Kidney (tissue), 13 donors: ENCODE measurements at regions not wholly inside any gene's neighbourhood (a gene's known extent, or its start where the extent isn't known, plus 50 kb on each side); places are given as distances from the start of the nearest gene placed in this dataset.

ENCODE experiments used
- DNase-seq, 5 donors: peaks; one replicate each; pipeline ENCODE4 v3.0.0-alpha.2; 2013 to 2020
- FAIRE-seq: peaks from 2 replicates; lab custom pipeline; 2012; peaks lifted over from hg19 to GRCh38; lab: Jason Lieb, UNC
- H3K27ac ChIP-seq, 2 donors: one replicate each; pipeline ENCODE4 v1.7.0; 2013; ENCODE audit warnings: low read depth in 2 of 2, low read length in 2 of 2, inconsistent platforms in 1 of 2
- H3K27me3 ChIP-seq: one replicate; pipeline ENCODE4 v1.7.1; 2013; ENCODE audit warnings: low read length, inconsistent platforms; ENCODE audit not compliant: control insufficient read depth, insufficient read depth
- H3K36me3 ChIP-seq, 3 donors: one replicate each; pipeline versions ENCODE4 v1.7.0 to v1.7.1; 2013; ENCODE audit warnings: low read length in 3 of 3, control low read depth in 1 of 3, inconsistent platforms in 1 of 3; ENCODE audit not compliant: insufficient read depth in 3 of 3, control insufficient read depth in 2 of 3
- H3K4me1 ChIP-seq, 3 donors: one replicate each; pipeline versions ENCODE4 v1.7.0 to v1.7.1; 2013; ENCODE audit warnings: low read length in 3 of 3, inconsistent platforms in 1 of 3, low read depth in 1 of 3; ENCODE audit not compliant: control insufficient read depth in 2 of 3, insufficient read depth in 2 of 3
- H3K4me3 ChIP-seq, 3 donors: one replicate each; pipeline versions ENCODE4 v1.7.0 to v1.8.1; 2013; ENCODE audit warnings: low read length in 3 of 3, control low read depth in 1 of 3, inconsistent platforms in 1 of 3
- H3K9ac ChIP-seq, 3 donors: one replicate each; pipeline versions ENCODE4 v1.7.0 to v1.7.1; 2013; ENCODE audit warnings: low read length in 3 of 3, control low read depth in 1 of 3, inconsistent platforms in 1 of 3
- H3K9me3 ChIP-seq, 3 donors: one replicate each; pipeline versions ENCODE4 v1.7.0 to v1.7.1; 2013; ENCODE audit warnings: low read length in 3 of 3, control low read depth in 1 of 3, inconsistent platforms in 1 of 3; ENCODE audit not compliant: control insufficient read depth in 2 of 3, insufficient read depth in 1 of 3
- intact Hi-C: fragments of 100-400 bp; cut with DNase I; formaldehyde crosslinking; loops from one replicate; pipeline ENCODE4 v1.11.1; 2022
- TF ChIP-seq, protein P1 (sequence below): IDR thresholded peaks from 3 replicates; pipeline ENCODE4 v1.5.1; 2012; ENCODE audit warnings: mild to moderate bottlenecking, moderate library complexity, borderline replicate concordance; ENCODE audit not compliant: insufficient read depth; ENCODE audit errors: extremely low read depth
- donor health status: control.
- donor health status: control.
- donor health status: control.
- donor health status: control.
- donor health status: control.
- donor health status: DM: yes; HTN: yes; CAD: no.
- donor health status: Normal renal cell carcinoma (clear cell type).

DNA sequence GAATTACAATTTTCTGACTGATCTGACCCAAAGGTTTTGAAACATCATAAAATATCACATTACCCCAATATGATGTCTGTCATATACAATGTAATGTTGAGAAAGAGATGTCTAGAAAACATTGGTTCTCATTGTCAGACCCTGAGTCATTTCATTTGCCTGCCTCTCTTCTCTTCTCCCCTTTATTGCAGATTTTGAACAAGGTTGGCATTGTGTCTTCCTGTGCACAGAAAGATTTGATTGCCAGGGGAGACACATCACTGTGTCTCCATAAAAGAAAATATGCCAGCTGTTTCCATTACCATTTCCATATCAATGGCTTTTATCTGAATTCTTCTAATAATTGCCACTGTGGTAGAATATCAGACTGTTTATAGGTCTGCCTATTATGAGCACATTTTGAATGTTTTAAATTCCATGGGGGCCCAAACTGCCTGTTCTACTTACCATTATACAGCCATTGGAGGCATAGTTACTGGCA, 65.6 kb downstream of the IFI44 start:
- no peak overlapping the region for H3K4me3 ChIP-seq
- H3K9me3 ChIP-seq = no peaks in the 10 kb centered on the region
- intact Hi-C loops = no loop called here
- TF ChIP-seq, protein P1, sequence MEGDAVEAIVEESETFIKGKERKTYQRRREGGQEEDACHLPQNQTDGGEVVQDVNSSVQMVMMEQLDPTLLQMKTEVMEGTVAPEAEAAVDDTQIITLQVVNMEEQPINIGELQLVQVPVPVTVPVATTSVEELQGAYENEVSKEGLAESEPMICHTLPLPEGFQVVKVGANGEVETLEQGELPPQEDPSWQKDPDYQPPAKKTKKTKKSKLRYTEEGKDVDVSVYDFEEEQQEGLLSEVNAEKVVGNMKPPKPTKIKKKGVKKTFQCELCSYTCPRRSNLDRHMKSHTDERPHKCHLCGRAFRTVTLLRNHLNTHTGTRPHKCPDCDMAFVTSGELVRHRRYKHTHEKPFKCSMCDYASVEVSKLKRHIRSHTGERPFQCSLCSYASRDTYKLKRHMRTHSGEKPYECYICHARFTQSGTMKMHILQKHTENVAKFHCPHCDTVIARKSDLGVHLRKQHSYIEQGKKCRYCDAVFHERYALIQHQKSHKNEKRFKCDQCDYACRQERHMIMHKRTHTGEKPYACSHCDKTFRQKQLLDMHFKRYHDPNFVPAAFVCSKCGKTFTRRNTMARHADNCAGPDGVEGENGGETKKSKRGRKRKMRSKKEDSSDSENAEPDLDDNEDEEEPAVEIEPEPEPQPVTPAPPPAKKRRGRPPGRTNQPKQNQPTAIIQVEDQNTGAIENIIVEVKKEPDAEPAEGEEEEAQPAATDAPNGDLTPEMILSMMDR = no peak
- FAIRE-seq (no peak), DNase-seq (no peak)
- no peaks in the 10 kb centered on the region for H3K27me3 ChIP-seq
- H3K27ac ChIP-seq = no peak overlapping the region
- no peak overlapping the region for H3K9ac ChIP-seq
- no peaks in the 10 kb centered on the region for H3K4me1 ChIP-seq
- H3K36me3 ChIP-seq = no peaks in the 10 kb centered on the region

DNA sequence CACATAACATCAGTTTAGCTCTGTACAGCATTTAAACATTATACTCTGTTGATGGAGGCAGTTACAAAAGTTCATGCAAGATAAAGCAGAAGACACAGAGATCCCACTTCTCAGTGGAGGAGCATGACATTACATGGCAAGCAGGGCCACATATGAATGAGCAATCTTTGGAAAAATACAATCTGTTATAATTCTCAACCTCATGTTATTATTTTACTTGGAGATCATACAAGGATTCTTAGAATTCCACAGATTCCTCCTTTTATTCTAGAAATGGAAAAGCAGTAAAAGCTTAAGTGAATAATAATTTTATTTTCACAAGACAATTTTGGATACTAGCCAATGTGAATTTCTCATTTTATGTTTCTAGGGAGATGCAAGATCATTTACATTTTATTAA, 66.6 kb downstream of the IFI44 start:
- Histone ChIP-seq H3K27me3 (no peaks in the 10 kb centered on the region), H3K9me3 (no peaks in the 10 kb centered on the region), H3K4me3 (no peak overlapping the region), H3K4me1 (no peaks in the 10 kb centered on the region), H3K36me3 (no peaks in the 10 kb centered on the region), H3K9ac (no peak overlapping the region), H3K27ac (no peak overlapping the region)
- intact Hi-C loops = no loop called here
- TF ChIP-seq, protein P1 = no peak
- DNase-seq (peak in 2 of 5 donors; percentile 17 to 55), FAIRE-seq (no peak)

DNA sequence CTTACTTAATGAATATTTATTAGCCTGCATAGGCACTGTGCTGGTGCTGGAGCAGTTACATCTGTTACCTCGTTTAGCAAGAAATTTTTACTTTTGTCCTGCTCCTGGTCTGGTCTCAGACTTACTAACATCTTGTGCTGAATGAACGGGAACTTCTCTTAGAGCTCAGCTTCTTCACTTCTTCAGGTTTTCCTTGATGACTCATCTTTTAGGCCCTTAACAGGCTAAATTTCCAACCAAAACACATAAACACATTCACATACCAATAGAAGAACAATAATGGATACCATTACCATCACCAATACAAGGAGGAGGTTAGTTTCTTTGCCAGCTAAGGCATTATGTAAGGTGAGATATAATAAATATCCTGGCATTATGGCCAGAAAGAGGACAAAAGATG, 68.9 kb downstream of the IFI44 start:
- Histone ChIP-seq H3K27ac (no peak overlapping the region), H3K36me3 (no peaks in the 10 kb centered on the region), H3K4me1 (no peaks in the 10 kb centered on the region), H3K9ac (no peak overlapping the region), H3K27me3 (no peaks in the 10 kb centered on the region), H3K9me3 (no peaks in the 10 kb centered on the region), H3K4me3 (no peak overlapping the region)
- TF ChIP-seq, protein P1 = no peak
- FAIRE-seq (no peak), DNase-seq (no peak)
- intact Hi-C loops = no loop called here

DNA sequence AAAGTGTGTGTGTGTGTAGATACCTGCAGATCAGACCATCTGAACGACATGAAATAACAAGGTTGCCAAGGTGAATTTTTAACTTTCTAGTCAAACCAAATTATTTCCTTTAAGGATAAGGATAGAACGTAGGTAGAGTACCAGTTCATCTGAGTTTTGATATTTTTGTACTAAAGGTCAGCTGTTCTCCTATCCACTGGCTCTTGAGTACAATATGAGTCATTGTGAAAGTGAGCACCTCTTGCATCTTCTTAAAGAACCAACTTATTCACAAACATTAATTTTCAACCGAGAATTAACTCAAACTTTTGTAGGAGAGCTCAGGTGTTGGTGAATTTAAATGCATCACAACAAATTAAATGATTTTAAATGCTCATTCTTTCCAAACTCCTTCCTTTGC, 71.5 kb downstream of the IFI44 start:
- Histone ChIP-seq H3K27ac (no peak overlapping the region), H3K4me3 (no peak overlapping the region), H3K4me1 (no peaks in the 10 kb centered on the region), H3K9me3 (no peaks in the 10 kb centered on the region), H3K36me3 (no peaks in the 10 kb centered on the region), H3K27me3 (no peaks in the 10 kb centered on the region), H3K9ac (no peak overlapping the region)
- FAIRE-seq (no peak), DNase-seq (no peak)
- intact Hi-C loops = no loop called here
- TF ChIP-seq, protein P1 = no peak
